Left lung (tissue), 4 donors: ENCODE measurements at regions not wholly inside any gene's neighbourhood (a gene's known extent, or its start where the extent isn't known, plus 50 kb on each side); places are given as distances from the start of the nearest gene placed in this dataset.
"Not testable (repeated sequence)": the region's sequence is repeated elsewhere in the genome, so short reads cannot be mapped to it uniquely, and the experiment has no call there.

ENCODE experiments used
- ATAC-seq: fragments of 200-7000 bp; cut with Tn5 transposase; one replicate; pipeline ENCODE4 v1.9.1; 2020; ENCODE audit warnings: moderate library complexity
- DNase-seq, 4 donors: peaks; one replicate each; pipeline ENCODE4 v3.0.0-alpha.2; 2013 to 2020
- H3K27ac ChIP-seq, 2 donors: fragments of 200-600 bp; sonication (generic) in 1 of 2; one replicate each; pipeline versions ENCODE4 v1.5.0 to v1.8.0; 2020 to 2021
- H3K27me3 ChIP-seq, 2 donors: fragments of 200-600 bp; sonication (generic) in 1 of 2; one replicate each; pipeline versions ENCODE4 v1.5.0 to v1.8.0; 2020 to 2021
- H3K36me3 ChIP-seq, 2 donors: fragments of 200-600 bp; sonication (generic) in 1 of 2; one replicate each; pipeline versions ENCODE4 v1.5.0 to v1.8.0; 2020 to 2021
- H3K4me1 ChIP-seq, 2 donors: fragments of 200-600 bp; one replicate each; pipeline ENCODE4 v1.8.0; 2021
- H3K4me3 ChIP-seq, 2 donors: fragments of 200-600 bp; sonication (generic) in 1 of 2; one replicate each; pipeline versions ENCODE4 v1.5.0 to v1.8.0; 2020 to 2021; ENCODE audit warnings: mild to moderate bottlenecking in 1 of 2
- H3K9me3 ChIP-seq, 2 donors: fragments of 200-600 bp; sonication (generic) in 1 of 2; one replicate each; pipeline versions ENCODE4 v1.5.0 to v1.8.0; 2020 to 2021
- CTCF ChIP-seq, 2 donors: fragments of 200-600 bp; sonication (generic) in 1 of 2; IDR thresholded peaks; one replicate each; pipeline versions ENCODE4 v1.5.0 to v1.8.0; 2021; ENCODE audit warnings: antibody characterized with exemption in 2 of 2
- intact Hi-C, 2 donors: fragments of 100-400 bp; cut with DNase I; formaldehyde crosslinking; loops; one replicate each; pipeline versions ENCODE4 v1.11.2 to v1.14.2; 2022
- donor health status: DM: no; HTN: yes; CAD: no.
- donor health status: DM: no; HTN: no; CAD: no.

- Histone ChIP-seq H3K4me1 (no peaks in the 10 kb centered on the region), H3K27ac (no peak overlapping the region), H3K4me3 (no peak overlapping the region), H3K9me3 (no peaks in the 10 kb centered on the region), H3K36me3 (no peaks in the 10 kb centered on the region), H3K27me3 (no peaks in the 10 kb centered on the region)
- TF ChIP-seq CTCF (IDR thresholded peaks at IDR 0.05), result no peak
- DNase-seq (no peak), ATAC-seq (no peak)
- intact Hi-C loops, result no loop called here
Measured at GRCh38 chr18:4720518-4720917, 265.4 kb upstream of the DLGAP1 start.

- Histone ChIP-seq H3K4me1 (no peaks in the 10 kb centered on the region), H3K36me3 (no peaks in the 10 kb centered on the region), H3K4me3 (no peak overlapping the region), H3K27me3 (no peaks in the 10 kb centered on the region), H3K9me3 (no peaks in the 10 kb centered on the region), H3K27ac (no peak overlapping the region)
- intact Hi-C loops, result no loop called here
- ATAC-seq (no peak), DNase-seq (no peak)
- TF ChIP-seq CTCF (IDR thresholded peaks at IDR 0.05), result no peak
Measured at GRCh38 chr18:4705894-4706293, 250.8 kb upstream of the DLGAP1 start.

GRCh38 chr18:4704781-4705180 lies 249.7 kb upstream of the DLGAP1 start:
- intact Hi-C loops, result no loop called here
- DNase-seq (no peak), ATAC-seq (no peak)
- TF ChIP-seq CTCF (IDR thresholded peaks at IDR 0.05), result no peak
- H3K27me3 ChIP-seq, result no peaks in the 10 kb centered on the region
- no peak overlapping the region for H3K4me3 ChIP-seq
- H3K4me1 ChIP-seq, result no peaks in the 10 kb centered on the region
- H3K27ac ChIP-seq, result no peak overlapping the region
- no peaks in the 10 kb centered on the region for H3K36me3 ChIP-seq
- no peaks in the 10 kb centered on the region for H3K9me3 ChIP-seq

DNA sequence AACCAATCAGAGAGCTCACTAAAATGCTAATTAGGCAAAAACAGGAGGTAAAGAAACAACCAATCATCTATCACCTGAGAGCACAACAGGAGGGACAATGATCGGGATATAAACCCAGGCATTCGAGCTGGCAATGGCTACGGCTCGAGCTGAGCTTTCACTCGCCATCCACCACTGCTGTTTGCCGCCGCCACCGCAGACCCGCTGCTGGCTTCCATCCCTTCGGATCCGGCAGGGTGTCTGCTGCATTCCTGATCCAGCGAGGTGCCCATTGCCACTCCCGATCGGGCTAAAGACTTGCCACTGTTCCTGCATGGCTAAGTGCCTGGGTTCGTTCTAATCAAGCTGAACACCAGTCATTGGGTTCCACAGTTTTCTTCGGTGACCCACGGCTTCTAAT lies 236.7 kb upstream of the DLGAP1 start:
- Histone ChIP-seq H3K27me3 (no peaks in the 10 kb centered on the region), H3K4me1 (no peaks in the 10 kb centered on the region), H3K27ac (no peak overlapping the region), H3K36me3 (no peaks in the 10 kb centered on the region), H3K9me3 (peaks cover 0 to 64% of the 10 kb centered on the region in 2 donors), H3K4me3 (no peak overlapping the region)
- DNase-seq (no peak), ATAC-seq (no peak)
- intact Hi-C loops, result no loop called here
- no peak for TF ChIP-seq CTCF (IDR thresholded peaks at IDR 0.05)

GRCh38 chr18:4678685-4679084 lies 223.6 kb upstream of the DLGAP1 start:
- intact Hi-C loops, H3K36me3 ChIP-seq, ATAC-seq, H3K4me1 ChIP-seq, H3K27me3 ChIP-seq, DNase-seq, H3K4me3 ChIP-seq, H3K27ac ChIP-seq: not testable (repeated sequence)
- H3K9me3 ChIP-seq, result peaks cover 0 to 33% of the 10 kb centered on the region in 2 donors

DNA sequence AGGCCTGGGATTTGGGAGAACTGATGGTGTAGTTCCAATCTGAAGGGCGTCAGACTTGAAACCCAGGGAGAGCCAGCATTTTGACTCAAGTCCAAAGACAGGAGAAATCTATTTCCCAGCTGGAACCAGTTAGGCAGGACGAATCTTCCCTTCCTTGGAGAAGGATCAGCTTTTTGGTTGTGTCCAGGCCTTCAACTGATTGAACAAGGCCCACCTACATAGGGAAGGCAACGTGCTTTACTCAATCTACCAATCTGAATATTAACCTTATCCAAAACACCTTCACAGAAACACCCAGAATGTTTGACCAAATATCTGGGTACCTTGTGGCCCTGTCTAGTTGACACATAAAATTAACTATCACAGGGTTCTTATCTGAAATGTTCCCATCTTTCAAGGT lies 221.9 kb upstream of the DLGAP1 start:
- ATAC-seq (no peak), DNase-seq (no peak)
- no peaks in the 10 kb centered on the region for H3K27me3 ChIP-seq
- H3K9me3 ChIP-seq, result peaks cover 0 to 30% of the 10 kb centered on the region in 2 donors
- H3K4me1 ChIP-seq, result no peaks in the 10 kb centered on the region
- H3K27ac ChIP-seq, result no peak overlapping the region
- H3K4me3 ChIP-seq, result no peak overlapping the region
- no peak for TF ChIP-seq CTCF (IDR thresholded peaks at IDR 0.05)
- intact Hi-C loops, result no loop called here
- no peaks in the 10 kb centered on the region for H3K36me3 ChIP-seq
